ENCODE measurements at regions not wholly inside any gene's neighbourhood (a gene's known extent, or its start where the extent isn't known, plus 50 kb on each side); places are given as distances from the start of the nearest gene placed in this dataset.
A peak's percentile ranks its signal among the peaks of the same experiment; 100 is the strongest.

- Histone ChIP-seq H3K27me3 (peaks cover 25% of the 10 kb centered on the region), H3K27ac (no peak overlapping the region), H3K36me3 (no peaks in the 10 kb centered on the region), H3K4me3 (no peak overlapping the region), H3K9me3 (no peaks in the 10 kb centered on the region), H3K4me1 (no peaks in the 10 kb centered on the region)
- peak; percentile 21 for DNase-seq
- no peak for ATAC-seq
- intact Hi-C loops (cut with DNase I), result no loop called here
- no peak for TF ChIP-seq CTCF (IDR thresholded peaks at IDR 0.05)
Observed at GRCh38 chr20:57061051-57061900, 205.2 kb downstream of the BMP7 start.

GRCh38 chr20:57062241-57062640, 204.2 kb downstream of the BMP7 start:
- no peaks in the 10 kb centered on the region for H3K36me3 ChIP-seq
- TF ChIP-seq CTCF (IDR thresholded peaks at IDR 0.05), result no peak
- H3K27ac ChIP-seq, result no peak overlapping the region
- H3K27me3 ChIP-seq, result peaks cover 25% of the 10 kb centered on the region
- H3K9me3 ChIP-seq, result no peaks in the 10 kb centered on the region
- H3K4me1 ChIP-seq, result no peaks in the 10 kb centered on the region
- no peak overlapping the region for H3K4me3 ChIP-seq
- DNase-seq, result peak; percentile 9
- intact Hi-C loops (cut with DNase I), result no loop called here
- ATAC-seq, result no peak

GRCh38 chr20:57062696-57063270, 203.7 kb downstream of the BMP7 start:
- no peak overlapping the region for H3K4me3 ChIP-seq
- intact Hi-C loops (cut with DNase I), result no loop called here
- DNase-seq, result peak; percentile 3
- peaks cover 25% of the 10 kb centered on the region for H3K27me3 ChIP-seq
- H3K9me3 ChIP-seq, result no peaks in the 10 kb centered on the region
- no peaks in the 10 kb centered on the region for H3K36me3 ChIP-seq
- ATAC-seq, result no peak
- TF ChIP-seq CTCF (IDR thresholded peaks at IDR 0.05), result no peak
- H3K4me1 ChIP-seq, result no peaks in the 10 kb centered on the region
- no peak overlapping the region for H3K27ac ChIP-seq

- no peaks in the 10 kb centered on the region for H3K9me3 ChIP-seq
- ATAC-seq (no peak), DNase-seq (peak; percentile 36)
- H3K27ac ChIP-seq, result no peak overlapping the region
- peaks cover 34% of the 10 kb centered on the region for H3K27me3 ChIP-seq
- no peak overlapping the region for H3K4me3 ChIP-seq
- no peak for TF ChIP-seq CTCF (IDR thresholded peaks at IDR 0.05)
- intact Hi-C loops (cut with DNase I), result no loop called here
- H3K36me3 ChIP-seq, result no peaks in the 10 kb centered on the region
- no peaks in the 10 kb centered on the region for H3K4me1 ChIP-seq
Observed at GRCh38 chr20:57064836-57065235, 201.6 kb downstream of the BMP7 start.

- H3K4me3 ChIP-seq, result no peak overlapping the region
- no peaks in the 10 kb centered on the region for H3K4me1 ChIP-seq
- DNase-seq, result peak; percentile 20
- no peak for TF ChIP-seq CTCF (IDR thresholded peaks at IDR 0.05)
- intact Hi-C loops (cut with DNase I), result no loop called here
- H3K27ac ChIP-seq, result no peak overlapping the region
- H3K9me3 ChIP-seq, result no peaks in the 10 kb centered on the region
- peaks cover 40% of the 10 kb centered on the region for H3K27me3 ChIP-seq
- H3K36me3 ChIP-seq, result no peaks in the 10 kb centered on the region
- ATAC-seq, result no peak
Observed at GRCh38 chr20:57065646-57066045, 200.8 kb downstream of the BMP7 start.

All from upper lobe of right lung (tissue), 1 donor.